ENCODE measurements at regions not wholly inside any gene's neighbourhood (a gene's known extent, or its start where the extent isn't known, plus 50 kb on each side); places are given as distances from the start of the nearest gene placed in this dataset.

GRCh38 chr11:45475173-45475572 lies 189.0 kb upstream of the SYT13 start:
- Histone ChIP-seq H3K18ac (ENCODE audit: low read length) (no peak overlapping the region), H3K36me3 (replicated peaks in 1 of 2; ENCODE audit: control insufficient read depth in 2 of 2, insufficient read depth in 2 of 2, low read length in 2 of 2) (no peaks in the 10 kb centered on the region), H2BK5ac (ENCODE audit: low read length) (no peak overlapping the region), H2BK15ac (ENCODE audit: low read length) (no peak overlapping the region), H4K8ac (ENCODE audit: low read depth, low read length) (no peak overlapping the region), H4K91ac (ENCODE audit: low read depth, low read length, poor library complexity) (no peak overlapping the region), H3K9ac (ENCODE audit: low read depth, low read length, poor library complexity) (no peak overlapping the region), H3K23ac (ENCODE audit: low read depth, low read length, poor library complexity) (no peak overlapping the region), H3K79me1 (ENCODE audit: low read depth, low read length) (no peaks in the 10 kb centered on the region), H2AFZ (ENCODE audit: low read length) (no peak overlapping the region), H3K4ac (ENCODE audit: low read length) (no peak overlapping the region), H2BK120ac (ENCODE audit: low read depth, low read length) (no peak overlapping the region), H3K4me2 (ENCODE audit: insufficient read depth, low read length, poor library complexity, severe bottlenecking) (no peak overlapping the region), H2BK12ac (ENCODE audit: low read length) (no peak overlapping the region), H3K4me1 (ENCODE audit: control insufficient read depth in 2 of 2, insufficient read depth in 1 of 2, low read depth in 1 of 2, low read length in 2 of 2) (peaks cover 4 to 12% of the 10 kb centered on the region in 2 donors), H3K14ac (ENCODE audit: low read length) (no peak overlapping the region), H3K27ac (replicated peaks; ENCODE audit: low read length) (no peak overlapping the region), H2AK5ac (ENCODE audit: low read depth, low read length) (no peak overlapping the region), H3K27me3 (ENCODE audit: control insufficient read depth in 3 of 3, insufficient read depth in 3 of 3, low read depth in 1 of 3, low read length in 3 of 3) (peaks cover 0 to 13% (median 0%) of the 10 kb centered on the region in 3 experiments), H3K9me3 (replicated peaks in 1 of 2; ENCODE audit: control insufficient read depth in 2 of 2, insufficient read depth in 1 of 2, low read depth in 1 of 2, low read length in 2 of 2) (no peaks in the 10 kb centered on the region), H3K4me3 (ENCODE audit: low read length in 2 of 2) (no peak overlapping the region)
- no CpG with 5 or more reads among the region's 2 CpGs for WGBS, 2 donors (ENCODE audit: extremely low coverage in 2 of 2, insufficient read length in 2 of 2, insufficient replicate concordance in 1 of 2)
- DNase-seq (ENCODE audit: low spot score) = no peak

- H3K23ac ChIP-seq (ENCODE audit: low read depth, low read length, poor library complexity) = no peak overlapping the region
- no peak overlapping the region for H4K8ac ChIP-seq (ENCODE audit: low read depth, low read length)
- no peaks in the 10 kb centered on the region for H3K36me3 ChIP-seq (replicated peaks in 1 of 2; ENCODE audit: control insufficient read depth in 2 of 2, insufficient read depth in 2 of 2, low read length in 2 of 2)
- no peak overlapping the region for H3K14ac ChIP-seq (ENCODE audit: low read length)
- H4K91ac ChIP-seq (ENCODE audit: low read depth, low read length, poor library complexity) = no peak overlapping the region
- no peak overlapping the region for H3K27ac ChIP-seq (replicated peaks; ENCODE audit: low read length)
- DNase-seq (ENCODE audit: low spot score) = no peak
- H3K4me2 ChIP-seq (ENCODE audit: insufficient read depth, low read length, poor library complexity, severe bottlenecking) = no peak overlapping the region
- H2BK12ac ChIP-seq (ENCODE audit: low read length) = no peak overlapping the region
- H3K4ac ChIP-seq (ENCODE audit: low read length) = no peak overlapping the region
- no peak overlapping the region for H2BK5ac ChIP-seq (ENCODE audit: low read length)
- H2BK120ac ChIP-seq (ENCODE audit: low read depth, low read length) = no peak overlapping the region
- H2BK15ac ChIP-seq (ENCODE audit: low read length) = no peak overlapping the region
- H2AFZ ChIP-seq (ENCODE audit: low read length) = peak overlapping the region; percentile 36
- no peak overlapping the region for H2AK5ac ChIP-seq (ENCODE audit: low read depth, low read length)
- no peaks in the 10 kb centered on the region for H3K9me3 ChIP-seq (replicated peaks in 1 of 2; ENCODE audit: control insufficient read depth in 2 of 2, insufficient read depth in 1 of 2, low read depth in 1 of 2, low read length in 2 of 2)
- WGBS, 2 donors (ENCODE audit: extremely low coverage in 2 of 2, insufficient read length in 2 of 2, insufficient replicate concordance in 1 of 2) = no CpG with 5 or more reads among the region's 3 CpGs
- peak overlapping the region; percentile 13 for H3K18ac ChIP-seq (ENCODE audit: low read length)
- no peak overlapping the region for H3K9ac ChIP-seq (ENCODE audit: low read depth, low read length, poor library complexity)
- H3K27me3 ChIP-seq (ENCODE audit: control insufficient read depth in 3 of 3, insufficient read depth in 3 of 3, low read depth in 1 of 3, low read length in 3 of 3) = peaks cover 0 to 12% (median 0%) of the 10 kb centered on the region in 3 experiments
- no peak overlapping the region for H3K4me3 ChIP-seq (ENCODE audit: low read length in 2 of 2)
- peaks cover 4 to 12% of the 10 kb centered on the region in 2 donors for H3K4me1 ChIP-seq (ENCODE audit: control insufficient read depth in 2 of 2, insufficient read depth in 1 of 2, low read depth in 1 of 2, low read length in 2 of 2)
- H3K79me1 ChIP-seq (ENCODE audit: low read depth, low read length) = no peaks in the 10 kb centered on the region
Measured at GRCh38 chr11:45473341-45473895, 187.3 kb upstream of the SYT13 start.

GRCh38 chr11:45472716-45473317 lies 186.7 kb upstream of the SYT13 start:
- peaks cover 0 to 12% (median 0%) of the 10 kb centered on the region in 3 experiments for H3K27me3 ChIP-seq (ENCODE audit: control insufficient read depth in 3 of 3, insufficient read depth in 3 of 3, low read depth in 1 of 3, low read length in 3 of 3)
- no peak overlapping the region for H2BK12ac ChIP-seq (ENCODE audit: low read length)
- no peak overlapping the region for H3K4me3 ChIP-seq (ENCODE audit: low read length in 2 of 2)
- H4K91ac ChIP-seq (ENCODE audit: low read depth, low read length, poor library complexity) = no peak overlapping the region
- H2AFZ ChIP-seq (ENCODE audit: low read length) = no peak overlapping the region
- no peak overlapping the region for H2AK5ac ChIP-seq (ENCODE audit: low read depth, low read length)
- H3K4me2 ChIP-seq (ENCODE audit: insufficient read depth, low read length, poor library complexity, severe bottlenecking) = no peak overlapping the region
- no peak overlapping the region for H2BK15ac ChIP-seq (ENCODE audit: low read length)
- H3K14ac ChIP-seq (ENCODE audit: low read length) = peak overlapping the region; percentile 60
- no peak overlapping the region for H3K27ac ChIP-seq (replicated peaks; ENCODE audit: low read length)
- H3K18ac ChIP-seq (ENCODE audit: low read length) = peak overlapping the region; percentile 46
- no peak overlapping the region for H3K23ac ChIP-seq (ENCODE audit: low read depth, low read length, poor library complexity)
- no peak overlapping the region for H3K9ac ChIP-seq (ENCODE audit: low read depth, low read length, poor library complexity)
- H2BK5ac ChIP-seq (ENCODE audit: low read length) = no peak overlapping the region
- no peak overlapping the region for H3K4ac ChIP-seq (ENCODE audit: low read length)
- no peaks in the 10 kb centered on the region for H3K36me3 ChIP-seq (replicated peaks in 1 of 2; ENCODE audit: control insufficient read depth in 2 of 2, insufficient read depth in 2 of 2, low read length in 2 of 2)
- no peak for DNase-seq (ENCODE audit: low spot score)
- peaks cover 8 to 18% of the 10 kb centered on the region in 2 donors for H3K4me1 ChIP-seq (ENCODE audit: control insufficient read depth in 2 of 2, insufficient read depth in 1 of 2, low read depth in 1 of 2, low read length in 2 of 2)
- no peaks in the 10 kb centered on the region for H3K9me3 ChIP-seq (replicated peaks in 1 of 2; ENCODE audit: control insufficient read depth in 2 of 2, insufficient read depth in 1 of 2, low read depth in 1 of 2, low read length in 2 of 2)
- no CpG with 5 or more reads among the region's 14 CpGs for WGBS, 2 donors (ENCODE audit: extremely low coverage in 2 of 2, insufficient read length in 2 of 2, insufficient replicate concordance in 1 of 2)
- H4K8ac ChIP-seq (ENCODE audit: low read depth, low read length) = no peak overlapping the region
- no peaks in the 10 kb centered on the region for H3K79me1 ChIP-seq (ENCODE audit: low read depth, low read length)
- H2BK120ac ChIP-seq (ENCODE audit: low read depth, low read length) = no peak overlapping the region

GRCh38 chr11:45471266-45471665 lies 185.1 kb upstream of the SYT13 start:
- no peak overlapping the region for H2AFZ ChIP-seq (ENCODE audit: low read length)
- no peaks in the 10 kb centered on the region for H3K79me1 ChIP-seq (ENCODE audit: low read depth, low read length)
- H2BK15ac ChIP-seq (ENCODE audit: low read length) = no peak overlapping the region
- no peak overlapping the region for H3K23ac ChIP-seq (ENCODE audit: low read depth, low read length, poor library complexity)
- H3K4me2 ChIP-seq (ENCODE audit: insufficient read depth, low read length, poor library complexity, severe bottlenecking) = no peak overlapping the region
- no peak overlapping the region for H2BK120ac ChIP-seq (ENCODE audit: low read depth, low read length)
- peaks cover 8 to 18% of the 10 kb centered on the region in 2 donors for H3K4me1 ChIP-seq (ENCODE audit: control insufficient read depth in 2 of 2, insufficient read depth in 1 of 2, low read depth in 1 of 2, low read length in 2 of 2)
- H3K9ac ChIP-seq (ENCODE audit: low read depth, low read length, poor library complexity) = no peak overlapping the region
- peak overlapping the region; percentile 51 for H2AK5ac ChIP-seq (ENCODE audit: low read depth, low read length)
- H3K36me3 ChIP-seq (replicated peaks in 1 of 2; ENCODE audit: control insufficient read depth in 2 of 2, insufficient read depth in 2 of 2, low read length in 2 of 2) = no peaks in the 10 kb centered on the region
- H3K18ac ChIP-seq (ENCODE audit: low read length) = peak overlapping the region; percentile 62
- no peak overlapping the region for H3K4me3 ChIP-seq (ENCODE audit: low read length in 2 of 2)
- DNase-seq (ENCODE audit: low spot score) = no peak
- no peak overlapping the region for H2BK5ac ChIP-seq (ENCODE audit: low read length)
- no peak overlapping the region for H3K27ac ChIP-seq (replicated peaks; ENCODE audit: low read length)
- no peaks in the 10 kb centered on the region for H3K9me3 ChIP-seq (replicated peaks in 1 of 2; ENCODE audit: control insufficient read depth in 2 of 2, insufficient read depth in 1 of 2, low read depth in 1 of 2, low read length in 2 of 2)
- no peak overlapping the region for H4K8ac ChIP-seq (ENCODE audit: low read depth, low read length)
- H3K4ac ChIP-seq (ENCODE audit: low read length) = no peak overlapping the region
- peaks cover 0 to 12% (median 0%) of the 10 kb centered on the region in 3 experiments for H3K27me3 ChIP-seq (ENCODE audit: control insufficient read depth in 3 of 3, insufficient read depth in 3 of 3, low read depth in 1 of 3, low read length in 3 of 3)
- no peak overlapping the region for H4K91ac ChIP-seq (ENCODE audit: low read depth, low read length, poor library complexity)
- H2BK12ac ChIP-seq (ENCODE audit: low read length) = no peak overlapping the region
- WGBS, 2 donors (ENCODE audit: extremely low coverage in 2 of 2, insufficient read length in 2 of 2, insufficient replicate concordance in 1 of 2) = no CpG with 5 or more reads among the region's 4 CpGs
- no peak overlapping the region for H3K14ac ChIP-seq (ENCODE audit: low read length)

Data from neuronal stem cell (in vitro differentiated cells).